ENCODE measurements at regions not wholly inside any gene's neighbourhood (a gene's known extent, or its start where the extent isn't known, plus 50 kb on each side); places are given as distances from the start of the nearest gene placed in this dataset.

- TF ChIP-seq CTCF (IDR thresholded peaks at IDR 0.05; ENCODE audit: insufficient read depth, low read depth, low read length): no peak
- no peak for TF ChIP-seq EZH2 (IDR thresholded peaks at IDR 0.05; ENCODE audit: insufficient read depth, low read length)
Observed at GRCh38 chrX:2632533-2633504, 58.3 kb upstream of the CD99 start.

All from astrocyte (in vitro differentiated cells and primary cell).